ENCODE measurements at regions not wholly inside any gene's neighbourhood (a gene's known extent, or its start where the extent isn't known, plus 50 kb on each side); places are given as distances from the start of the nearest gene placed in this dataset.
A peak's percentile ranks its signal among the peaks of the same experiment; 100 is the strongest.
"Not testable (repeated sequence)": the region's sequence is repeated elsewhere in the genome, so short reads cannot be mapped to it uniquely, and the experiment has no call there.

- peak; percentile 77 for TF ChIP-seq CTCF (IDR thresholded peaks at IDR 0.05; ENCODE audit: borderline replicate concordance, extremely low read depth, insufficient read depth)
- DNase-seq (peak in 4 of 5 donors; percentile 68 to 89 (median 82)), FAIRE-seq (peak; percentile 85)
- no peaks in the 10 kb centered on the region for H3K36me3 ChIP-seq (ENCODE audit: control insufficient read depth in 2 of 3, insufficient read depth in 3 of 3, low read length in 3 of 3)
- no peaks in the 10 kb centered on the region for H3K4me1 ChIP-seq (ENCODE audit: control insufficient read depth in 2 of 3, insufficient read depth in 2 of 3, low read depth in 1 of 3, low read length in 3 of 3)
- H3K9me3 ChIP-seq (ENCODE audit: control insufficient read depth in 2 of 3, insufficient read depth in 1 of 3, low read length in 3 of 3) = no peaks in the 10 kb centered on the region
- intact Hi-C loops (cut with DNase I) = no loop called here
- no peak overlapping the region for H3K27ac ChIP-seq (ENCODE audit: low read depth in 2 of 2, low read length in 2 of 2)
- H3K9ac ChIP-seq (ENCODE audit: low read length in 3 of 3) = no peak overlapping the region
- no peak overlapping the region for H3K4me3 ChIP-seq (ENCODE audit: low read length in 3 of 3)
- H3K27me3 ChIP-seq (ENCODE audit: control insufficient read depth, insufficient read depth, low read length) = no peaks in the 10 kb centered on the region
These were observed 668.0 kb upstream of the LCORL start for GRCh38 chr4:18689308-18690115.

GRCh38 chr4:18688351-18688750, 666.8 kb upstream of the LCORL start:
- H3K4me3 ChIP-seq (ENCODE audit: low read length in 3 of 3); H3K27ac ChIP-seq (ENCODE audit: low read depth in 2 of 2, low read length in 2 of 2); H3K9ac ChIP-seq (ENCODE audit: low read length in 3 of 3); intact Hi-C loops (cut with DNase I); DNase-seq; H3K27me3 ChIP-seq (ENCODE audit: control insufficient read depth, insufficient read depth, low read length); FAIRE-seq; H3K9me3 ChIP-seq (ENCODE audit: control insufficient read depth in 2 of 3, insufficient read depth in 1 of 3, low read length in 3 of 3); H3K4me1 ChIP-seq (ENCODE audit: control insufficient read depth in 2 of 3, insufficient read depth in 2 of 3, low read depth in 1 of 3, low read length in 3 of 3); H3K36me3 ChIP-seq (ENCODE audit: control insufficient read depth in 2 of 3, insufficient read depth in 3 of 3, low read length in 3 of 3): not testable (repeated sequence)

- FAIRE-seq (no peak), DNase-seq (no peak)
- Histone ChIP-seq H3K9ac (ENCODE audit: low read length in 3 of 3) (no peak overlapping the region), H3K9me3 (ENCODE audit: control insufficient read depth in 2 of 3, insufficient read depth in 1 of 3, low read length in 3 of 3) (no peaks in the 10 kb centered on the region), H3K27me3 (ENCODE audit: control insufficient read depth, insufficient read depth, low read length) (no peaks in the 10 kb centered on the region), H3K4me1 (ENCODE audit: control insufficient read depth in 2 of 3, insufficient read depth in 2 of 3, low read depth in 1 of 3, low read length in 3 of 3) (no peaks in the 10 kb centered on the region), H3K4me3 (ENCODE audit: low read length in 3 of 3) (no peak overlapping the region), H3K27ac (ENCODE audit: low read depth in 2 of 2, low read length in 2 of 2) (no peak overlapping the region), H3K36me3 (ENCODE audit: control insufficient read depth in 2 of 3, insufficient read depth in 3 of 3, low read length in 3 of 3) (no peaks in the 10 kb centered on the region)
- TF ChIP-seq CTCF (IDR thresholded peaks at IDR 0.05; ENCODE audit: borderline replicate concordance, extremely low read depth, insufficient read depth) = no peak
- intact Hi-C loops (cut with DNase I) = no loop called here
These were observed 664.9 kb upstream of the LCORL start for GRCh38 chr4:18686338-18687037.

GRCh38 chr4:18684932-18685331, 663.4 kb upstream of the LCORL start:
- Histone ChIP-seq H3K4me1 (ENCODE audit: control insufficient read depth in 2 of 3, insufficient read depth in 2 of 3, low read depth in 1 of 3, low read length in 3 of 3) (no peaks in the 10 kb centered on the region), H3K27me3 (ENCODE audit: control insufficient read depth, insufficient read depth, low read length) (no peaks in the 10 kb centered on the region), H3K9ac (ENCODE audit: low read length in 3 of 3) (no peak overlapping the region), H3K27ac (ENCODE audit: low read depth in 2 of 2, low read length in 2 of 2) (no peak overlapping the region), H3K36me3 (ENCODE audit: control insufficient read depth in 2 of 3, insufficient read depth in 3 of 3, low read length in 3 of 3) (no peaks in the 10 kb centered on the region), H3K4me3 (ENCODE audit: low read length in 3 of 3) (no peak overlapping the region), H3K9me3 (ENCODE audit: control insufficient read depth in 2 of 3, insufficient read depth in 1 of 3, low read length in 3 of 3) (no peaks in the 10 kb centered on the region)
- intact Hi-C loops (cut with DNase I) = no loop called here
- no peak for DNase-seq
- TF ChIP-seq CTCF (IDR thresholded peaks at IDR 0.05; ENCODE audit: borderline replicate concordance, extremely low read depth, insufficient read depth) = no peak
- FAIRE-seq = no peak

All from kidney (tissue), 13 donors.